Upper lobe of right lung (tissue), 1 donor: ENCODE measurements at regions not wholly inside any gene's neighbourhood (a gene's known extent, or its start where the extent isn't known, plus 50 kb on each side); places are given as distances from the start of the nearest gene placed in this dataset.
A peak's percentile ranks its signal among the peaks of the same experiment; 100 is the strongest.

Experiments used
- ATAC-seq: fragments of 200-7000 bp; cut with Tn5 transposase; one replicate; pipeline ENCODE4 v1.9.1; 2020; ENCODE audit warnings: mild to moderate bottlenecking, moderate library complexity
- DNase-seq: peaks from one replicate; pipeline ENCODE4 v3.0.0-alpha.2; 2020
- H3K27ac ChIP-seq: fragments of 200-600 bp; one replicate; pipeline ENCODE4 v1.8.0; 2022
- H3K27me3 ChIP-seq: fragments of 200-600 bp; one replicate; pipeline ENCODE4 v1.8.0; 2022; ENCODE audit warnings: mild to moderate bottlenecking
- H3K36me3 ChIP-seq: fragments of 200-600 bp; one replicate; pipeline ENCODE4 v1.8.0; 2022
- H3K4me1 ChIP-seq: fragments of 200-600 bp; one replicate; pipeline ENCODE4 v1.8.0; 2022
- H3K4me3 ChIP-seq: fragments of 200-600 bp; one replicate; pipeline ENCODE4 v1.8.0; 2022; ENCODE audit warnings: mild to moderate bottlenecking
- H3K9me3 ChIP-seq: fragments of 200-600 bp; one replicate; pipeline ENCODE4 v1.8.0; 2022
- CTCF ChIP-seq: fragments of 200-600 bp; IDR thresholded peaks from one replicate; pipeline ENCODE4 v1.8.0; 2022; ENCODE audit warnings: antibody characterized with exemption
- intact Hi-C: fragments of 100-400 bp; cut with DNase I; formaldehyde crosslinking; loops from one replicate; pipeline ENCODE4 v1.11.0; 2022
- donor health status: DM: no; HTN: yes; CAD: no; lungs with severe emphysema.

- H3K36me3 ChIP-seq = no peaks in the 10 kb centered on the region
- no peaks in the 10 kb centered on the region for H3K27me3 ChIP-seq
- H3K4me3 ChIP-seq = no peak overlapping the region
- no peak for TF ChIP-seq CTCF
- ATAC-seq (no peak), DNase-seq (no peak)
- no peaks in the 10 kb centered on the region for H3K9me3 ChIP-seq
- intact Hi-C loops = no loop called here
- H3K4me1 ChIP-seq = peaks cover 18% of the 10 kb centered on the region
- no peak overlapping the region for H3K27ac ChIP-seq
Observed at GRCh38 chr20:4373454-4373853, 124.4 kb upstream of the ADRA1D start.

- H3K27ac ChIP-seq = no peak overlapping the region
- TF ChIP-seq CTCF = no peak
- no peak overlapping the region for H3K4me3 ChIP-seq
- H3K4me1 ChIP-seq = peaks cover 18% of the 10 kb centered on the region
- no peaks in the 10 kb centered on the region for H3K9me3 ChIP-seq
- H3K27me3 ChIP-seq = no peaks in the 10 kb centered on the region
- no peaks in the 10 kb centered on the region for H3K36me3 ChIP-seq
- ATAC-seq = peak; percentile 76
- intact Hi-C loops = no loop called here
- DNase-seq = no peak
Observed at GRCh38 chr20:4371623-4372251, 122.7 kb upstream of the ADRA1D start.

GRCh38 chr20:4370851-4371250, 121.8 kb upstream of the ADRA1D start:
- intact Hi-C loops = no loop called here
- Histone ChIP-seq H3K4me1 (peaks cover 18% of the 10 kb centered on the region), H3K4me3 (no peak overlapping the region), H3K9me3 (no peaks in the 10 kb centered on the region), H3K36me3 (no peaks in the 10 kb centered on the region), H3K27ac (no peak overlapping the region), H3K27me3 (no peaks in the 10 kb centered on the region)
- TF ChIP-seq CTCF = no peak
- DNase-seq = no peak
- no peak for ATAC-seq

GRCh38 chr20:4369798-4370124, 120.7 kb upstream of the ADRA1D start:
- intact Hi-C loops = no loop called here
- ATAC-seq = peak; percentile 32
- H3K36me3 ChIP-seq = no peaks in the 10 kb centered on the region

GRCh38 chr20:4369119-4369797, 120.2 kb upstream of the ADRA1D start:
- no peak for ATAC-seq
- Histone ChIP-seq H3K9me3 (no peaks in the 10 kb centered on the region), H3K4me3 (no peak overlapping the region), H3K27me3 (no peaks in the 10 kb centered on the region), H3K36me3 (no peaks in the 10 kb centered on the region), H3K27ac (no peak overlapping the region), H3K4me1 (peaks cover 18% of the 10 kb centered on the region)
- DNase-seq = no peak
- no peak for TF ChIP-seq CTCF
- intact Hi-C loops = no loop called here

More at GRCh38 chr20:4369798-4370124, 120.7 kb upstream of the ADRA1D start:
- H3K9me3 ChIP-seq = no peaks in the 10 kb centered on the region
- no peak for TF ChIP-seq CTCF
- H3K4me3 ChIP-seq = no peak overlapping the region
- no peak for DNase-seq
- H3K27ac ChIP-seq = no peak overlapping the region
- H3K4me1 ChIP-seq = peaks cover 18% of the 10 kb centered on the region
- no peaks in the 10 kb centered on the region for H3K27me3 ChIP-seq
